ENCODE measurements at regions not wholly inside any gene's neighbourhood (a gene's known extent, or its start where the extent isn't known, plus 50 kb on each side); places are given as distances from the start of the nearest gene placed in this dataset.

- TF ChIP-seq CTCF (IDR thresholded peaks at IDR 0.05; ENCODE audit: control insufficient read depth, insufficient read depth, low read depth, low read length, missing control alignments): no peak
These were observed 1765.0 kb upstream of the FLRT2 start for GRCh38 chr14:83764656-83765599.

GRCh38 chr14:83777516-83777915 lies 1752.4 kb upstream of the FLRT2 start:
- DNase-seq (ENCODE audit: low read depth): no peak
- H3K4me3 ChIP-seq (ENCODE audit: control insufficient read depth, low read depth, low read length): no peak overlapping the region
- no peak for TF ChIP-seq CTCF (IDR thresholded peaks at IDR 0.05; ENCODE audit: control insufficient read depth, insufficient read depth, low read depth, low read length, missing control alignments)

More at GRCh38 chr14:83764656-83765599, 1765.0 kb upstream of the FLRT2 start:
- no peak overlapping the region for H3K4me3 ChIP-seq (ENCODE audit: control insufficient read depth, low read depth, low read length)
- no peak for DNase-seq (ENCODE audit: low read depth)

GRCh38 chr14:83779266-83779665 lies 1750.7 kb upstream of the FLRT2 start:
- no peak for DNase-seq (ENCODE audit: low read depth)
- TF ChIP-seq CTCF (IDR thresholded peaks at IDR 0.05; ENCODE audit: control insufficient read depth, insufficient read depth, low read depth, low read length, missing control alignments): no peak

GRCh38 chr14:83780321-83780720 lies 1749.6 kb upstream of the FLRT2 start:
- no peak overlapping the region for H3K4me3 ChIP-seq (ENCODE audit: control insufficient read depth, low read depth, low read length)
- TF ChIP-seq CTCF (IDR thresholded peaks at IDR 0.05; ENCODE audit: control insufficient read depth, insufficient read depth, low read depth, low read length, missing control alignments): no peak
- DNase-seq (ENCODE audit: low read depth): no peak

More at GRCh38 chr14:83779266-83779665, 1750.7 kb upstream of the FLRT2 start:
- H3K4me3 ChIP-seq (ENCODE audit: control insufficient read depth, low read depth, low read length): no peak overlapping the region

GRCh38 chr14:83798421-83798820 lies 1731.5 kb upstream of the FLRT2 start:
- DNase-seq (ENCODE audit: low read depth): no peak
- H3K4me3 ChIP-seq (ENCODE audit: control insufficient read depth, low read depth, low read length): no peak overlapping the region

GRCh38 chr14:83799233-83799632 lies 1730.7 kb upstream of the FLRT2 start:
- TF ChIP-seq CTCF (IDR thresholded peaks at IDR 0.05; ENCODE audit: control insufficient read depth, insufficient read depth, low read depth, low read length, missing control alignments): no peak
- no peak for DNase-seq (ENCODE audit: low read depth)
- no peak overlapping the region for H3K4me3 ChIP-seq (ENCODE audit: control insufficient read depth, low read depth, low read length)

More at GRCh38 chr14:83798421-83798820, 1731.5 kb upstream of the FLRT2 start:
- TF ChIP-seq CTCF (IDR thresholded peaks at IDR 0.05; ENCODE audit: control insufficient read depth, insufficient read depth, low read depth, low read length, missing control alignments): no peak
